Common myeloid progenitor, CD34-positive (primary cell): ENCODE measurements at regions not wholly inside any gene's neighbourhood (a gene's known extent, or its start where the extent isn't known, plus 50 kb on each side); places are given as distances from the start of the nearest gene placed in this dataset.

Source experiments
- CTCF ChIA-PET: fragments of 350-600 bp; sonication (Branson Sonifier 250); formaldehyde crosslinking; loops from one replicate; lab custom pipeline; 2021; ENCODE audit warnings: antibody characterized with exemption; lab: Charles Lee
- POLR2A ChIA-PET: fragments of 350-600 bp; sonication (Branson Sonifier 250); formaldehyde crosslinking; loops from one replicate; lab custom pipeline; 2021; ENCODE audit warnings: antibody characterized with exemption; lab: Charles Lee
- DNase-seq, 3 donors: peaks; one replicate each; pipeline versions ENCODE4 v3.0.0 to v3.0.0-alpha.2; 2013
- H3K27ac ChIP-seq, 2 experiments: 1 replicate in 1 of 2; 2 replicates in 1 of 2; pipeline ENCODE4 v1.7.0; 2013; ENCODE audit warnings: inconsistent platforms in 2 of 2, low read length in 2 of 2, mild to moderate bottlenecking in 2 of 2, low read depth in 1 of 2, moderate library complexity in 1 of 2; ENCODE audit not compliant: severe bottlenecking in 2 of 2, insufficient read depth in 1 of 2, poor library complexity in 1 of 2
- H3K27me3 ChIP-seq, 5 experiments: replicated peaks in 2 of 5; 1 replicate in 3 of 5; 2 replicates in 2 of 5; pipeline versions ENCODE4 v1.6.1 to v1.7.0; 2013; ENCODE audit warnings: low read length in 4 of 5, mild to moderate bottlenecking in 2 of 5, moderate library complexity in 2 of 5, inconsistent platforms in 1 of 5; ENCODE audit not compliant: insufficient read depth in 5 of 5, control insufficient read depth in 4 of 5
- H3K36me3 ChIP-seq, 4 experiments: 1 replicate in 2 of 4; 2 replicates in 2 of 4; pipeline versions ENCODE4 v1.6.1 to v1.7.0; 2013; ENCODE audit warnings: low read length in 3 of 4, control low read depth in 1 of 4, mild to moderate bottlenecking in 1 of 4; ENCODE audit not compliant: control insufficient read depth in 4 of 4, insufficient read depth in 4 of 4
- H3K4me1 ChIP-seq, 4 experiments: 1 replicate in 3 of 4; 2 replicates in 1 of 4; pipeline versions ENCODE4 v1.6.1 to v1.7.1; 2013; ENCODE audit warnings: low read length in 3 of 4, mild to moderate bottlenecking in 3 of 4, control low read depth in 1 of 4, inconsistent platforms in 1 of 4, moderate library complexity in 1 of 4; ENCODE audit not compliant: control insufficient read depth in 4 of 4, insufficient read depth in 4 of 4; ENCODE audit errors: control extremely low read depth in 1 of 4
- H3K4me3 ChIP-seq, 7 experiments: 1 replicate in 4 of 7; 2 replicates in 3 of 7; pipeline versions ENCODE4 v1.5.1 to v1.7.0; 2013; ENCODE audit warnings: mild to moderate bottlenecking in 7 of 7, low read length in 6 of 7, moderate library complexity in 6 of 7, inconsistent platforms in 2 of 7, low read depth in 2 of 7, control low read depth in 1 of 7; ENCODE audit not compliant: insufficient read depth in 4 of 7, control insufficient read depth in 1 of 7; ENCODE audit errors: extremely low read depth in 1 of 7
- H3K9me3 ChIP-seq, 5 experiments: 1 replicate in 4 of 5; 2 replicates in 1 of 5; pipeline versions ENCODE4 v1.6.1 to v1.7.1; 2013; ENCODE audit warnings: low read length in 4 of 5, mild to moderate bottlenecking in 2 of 5, inconsistent platforms in 1 of 5, low read depth in 1 of 5, moderate library complexity in 1 of 5; ENCODE audit not compliant: control insufficient read depth in 4 of 5, insufficient read depth in 2 of 5; ENCODE audit errors: control extremely low read depth in 1 of 5
- WGBS: methylation state at CpG from one replicate; pipeline ENCODE4 v1.1.5; 2013; ENCODE audit not compliant: insufficient coverage; 5-methylcytosine and 5-hydroxymethylcytosine counted together

- no peaks in the 10 kb centered on the region for H3K27me3 ChIP-seq
- peaks cover 0 to 3% (median 1%) of the 10 kb centered on the region in 4 experiments for H3K4me1 ChIP-seq
- H3K36me3 ChIP-seq: no peaks in the 10 kb centered on the region
- ChIA-PET CTCF (interaction anchor here (0.9 to 1.1 kb wide), 2 partner anchors 18 to 45 kb away, joined by 4 read pairs; no protein-coding TSS in a partner anchor), POLR2A (no interaction called here)
- WGBS: 94% methylated on average over 14 of the region's 22 CpGs
- DNase-seq: no peak
- no peak overlapping the region for H3K27ac ChIP-seq
- H3K9me3 ChIP-seq: no peaks in the 10 kb centered on the region
- H3K4me3 ChIP-seq: no peak overlapping the region
These were observed 659.9 kb downstream of the KCNT2 start for GRCh38 chr1:195948123-195948895.

- H3K27me3 ChIP-seq: no peaks in the 10 kb centered on the region
- DNase-seq: peak in 2 of 3 donors; percentile 5 to 9
- no peak overlapping the region for H3K27ac ChIP-seq
- H3K9me3 ChIP-seq: no peaks in the 10 kb centered on the region
- H3K4me1 ChIP-seq: peaks cover 0 to 3% (median 1%) of the 10 kb centered on the region in 4 experiments
- no peak overlapping the region for H3K4me3 ChIP-seq
- 15% methylated on average over 2 of the region's 4 CpGs for WGBS
- POLR2A ChIA-PET: no interaction called here
- CTCF ChIA-PET: no interaction called here
- H3K36me3 ChIP-seq: no peaks in the 10 kb centered on the region
These were observed 661.7 kb downstream of the KCNT2 start for GRCh38 chr1:195946500-195946899.

GRCh38 chr1:195941795-195942194 is 666.4 kb downstream of the KCNT2 start:
- Histone ChIP-seq H3K27me3 (no peaks in the 10 kb centered on the region), H3K4me3 (no peak overlapping the region), H3K27ac (no peak overlapping the region), H3K4me1 (peaks cover 0 to 3% (median 1%) of the 10 kb centered on the region in 4 experiments), H3K9me3 (no peaks in the 10 kb centered on the region), H3K36me3 (no peaks in the 10 kb centered on the region)
- DNase-seq: no peak
- POLR2A ChIA-PET: no interaction called here
- WGBS: 100% methylated on average over 1 of the region's 1 CpG
- CTCF ChIA-PET: no interaction called here

DNA sequence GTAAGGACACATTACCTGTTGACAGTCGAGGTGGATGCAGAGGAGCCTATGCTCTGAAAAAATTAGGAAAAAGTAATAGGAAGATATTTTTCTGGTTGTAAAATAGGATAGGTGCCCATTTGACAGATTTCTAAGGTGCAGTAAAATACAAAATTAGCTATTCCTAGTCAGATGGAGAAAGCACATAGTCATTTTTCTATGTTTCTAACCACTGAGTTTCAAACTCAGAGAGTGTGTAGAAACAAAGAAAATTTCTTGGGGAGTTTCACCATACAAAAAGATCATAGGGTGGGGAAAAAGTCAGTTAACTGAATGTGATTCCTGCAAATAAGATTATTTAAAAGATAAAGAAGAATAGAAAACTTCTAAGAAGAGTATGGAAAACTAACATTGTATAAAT is 666.9 kb downstream of the KCNT2 start:
- DNase-seq: no peak
- Histone ChIP-seq H3K27me3 (no peaks in the 10 kb centered on the region), H3K4me3 (no peak overlapping the region), H3K36me3 (no peaks in the 10 kb centered on the region), H3K27ac (no peak overlapping the region), H3K9me3 (no peaks in the 10 kb centered on the region), H3K4me1 (no peaks in the 10 kb centered on the region)
- CTCF ChIA-PET: no interaction called here
- no CpG with 5 or more reads among the region's 1 CpG for WGBS
- POLR2A ChIA-PET: no interaction called here

DNA sequence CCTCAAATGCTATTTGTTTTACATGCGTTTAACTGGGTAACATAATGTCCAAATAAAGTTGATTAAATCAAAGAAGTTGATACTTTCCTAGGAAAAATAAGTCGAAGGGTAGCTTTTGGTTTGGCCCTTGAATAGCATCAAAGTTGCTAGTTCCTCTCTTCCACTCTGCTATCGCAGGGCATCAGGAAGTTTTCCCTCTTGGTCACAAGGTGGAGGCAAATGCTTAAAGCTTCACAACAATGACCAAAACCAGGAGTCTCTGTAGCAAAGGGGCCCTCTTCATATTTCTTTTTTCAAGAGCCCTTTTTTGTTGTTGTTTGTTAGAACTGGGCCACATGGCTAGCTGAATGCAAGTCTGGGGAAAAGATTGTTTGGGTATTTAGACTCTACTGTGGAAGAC is 668.4 kb downstream of the KCNT2 start:
- H3K9me3 ChIP-seq: no peaks in the 10 kb centered on the region
- H3K36me3 ChIP-seq: no peaks in the 10 kb centered on the region
- ChIA-PET POLR2A (interaction anchor here (0.6 kb wide), 1 partner anchor 52 kb away, joined by 3 read pairs; no protein-coding TSS in a partner anchor), CTCF (no interaction called here)
- no peaks in the 10 kb centered on the region for H3K27me3 ChIP-seq
- peak in 2 of 3 donors; percentile 11 to 16 for DNase-seq
- 50% methylated on average over 1 of the region's 3 CpGs for WGBS
- H3K4me1 ChIP-seq: no peaks in the 10 kb centered on the region
- no peak overlapping the region for H3K4me3 ChIP-seq
- H3K27ac ChIP-seq: no peak overlapping the region

DNA sequence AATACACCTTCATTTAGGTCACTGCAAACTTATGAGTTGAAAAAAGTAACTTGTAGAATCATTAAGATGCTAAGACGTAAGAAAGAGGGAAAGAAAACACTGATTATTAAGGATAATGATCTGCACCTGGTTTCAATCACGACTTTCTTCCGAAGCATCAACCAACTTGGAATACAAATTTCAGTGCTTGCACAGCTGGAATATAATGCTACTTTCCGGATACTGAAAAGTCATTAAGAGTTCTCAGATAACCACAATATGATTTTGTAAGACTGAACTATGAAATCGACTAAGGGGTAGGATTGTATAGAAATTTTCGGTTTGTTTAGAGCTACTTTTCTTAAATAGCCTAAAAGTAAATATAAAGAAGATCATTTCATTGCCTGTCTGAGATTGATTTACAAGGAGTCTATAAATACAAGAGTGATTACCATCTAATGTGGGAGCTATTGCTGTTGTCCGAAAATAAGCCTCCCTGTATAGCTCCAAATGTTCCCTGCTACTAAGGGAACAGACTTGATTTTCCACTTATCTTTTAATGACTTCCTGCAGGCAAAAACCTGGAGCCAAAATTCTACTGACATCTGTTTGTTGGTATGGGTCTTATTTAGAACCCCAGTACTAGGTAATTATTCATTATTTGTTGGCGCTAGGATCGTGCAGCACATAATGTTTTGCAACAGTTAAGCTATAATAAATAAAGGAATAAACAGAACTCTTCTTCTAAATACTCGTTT is 673.3 kb downstream of the KCNT2 start:
- CTCF ChIA-PET: no interaction called here
- no peaks in the 10 kb centered on the region for H3K36me3 ChIP-seq
- 90% methylated on average over 3 of the region's 10 CpGs for WGBS

DNA sequence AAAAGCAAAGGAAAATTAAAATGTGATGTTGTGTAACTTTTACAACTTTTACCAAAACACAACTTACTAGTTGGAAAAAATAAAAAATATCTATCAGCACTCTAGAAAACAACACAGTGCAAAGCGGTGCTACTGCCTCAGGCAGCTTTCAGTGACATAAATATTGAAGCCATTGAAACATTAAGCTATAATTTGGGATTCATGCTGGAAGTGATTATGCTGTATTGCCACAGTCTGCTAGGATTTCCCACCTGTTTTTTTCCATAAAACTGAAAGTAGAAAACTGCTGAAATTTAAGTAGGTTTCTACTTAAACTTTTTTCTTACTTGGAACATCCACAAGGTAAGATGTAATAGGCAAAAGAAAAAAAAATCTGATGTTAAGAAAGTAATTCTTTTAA is 674.4 kb downstream of the KCNT2 start:
- Histone ChIP-seq H3K4me1 (no peaks in the 10 kb centered on the region), H3K27ac (no peak overlapping the region), H3K27me3 (no peaks in the 10 kb centered on the region), H3K9me3 (peaks cover 0 to 3% (median 0%) of the 10 kb centered on the region in 5 experiments), H3K4me3 (no peak overlapping the region), H3K36me3 (no peaks in the 10 kb centered on the region)
- WGBS: 100% methylated on average over 1 of the region's 1 CpG
- ChIA-PET POLR2A (no interaction called here), CTCF (no interaction called here)
- DNase-seq: no peak

More for the DNA sequence above, 673.3 kb downstream of the KCNT2 start:
- DNase-seq: no peak
- Histone ChIP-seq H3K9me3 (no peaks in the 10 kb centered on the region), H3K27me3 (no peaks in the 10 kb centered on the region), H3K4me3 (no peak overlapping the region), H3K4me1 (no peaks in the 10 kb centered on the region), H3K27ac (no peak overlapping the region)
- POLR2A ChIA-PET: no interaction called here
